Duodenal mucosa (tissue), 2 donors: ENCODE measurements at regions not wholly inside any gene's neighbourhood (a gene's known extent, or its start where the extent isn't known, plus 50 kb on each side); places are given as distances from the start of the nearest gene placed in this dataset.

ENCODE experiments used
- H3K27ac ChIP-seq: one replicate; pipeline ENCODE4 v1.7.0; 2013; ENCODE audit warnings: low read depth, low read length
- H3K27me3 ChIP-seq, 2 donors: one replicate each; pipeline ENCODE4 v1.7.0; 2013; ENCODE audit warnings: low read length in 2 of 2, control low read depth in 1 of 2; ENCODE audit not compliant: insufficient read depth in 2 of 2, control insufficient read depth in 1 of 2
- H3K36me3 ChIP-seq, 2 donors: one replicate each; pipeline ENCODE4 v1.7.0; 2013; ENCODE audit warnings: low read length in 2 of 2, control low read depth in 1 of 2; ENCODE audit not compliant: insufficient read depth in 2 of 2, control insufficient read depth in 1 of 2
- H3K4me1 ChIP-seq, 2 donors: one replicate each; pipeline ENCODE4 v1.7.0; 2013; ENCODE audit warnings: low read length in 2 of 2, control low read depth in 1 of 2; ENCODE audit not compliant: insufficient read depth in 2 of 2, control insufficient read depth in 1 of 2
- H3K4me3 ChIP-seq, 2 donors: one replicate each; pipeline ENCODE4 v1.7.0; 2013; ENCODE audit warnings: low read length in 2 of 2, low read depth in 1 of 2
- H3K9ac ChIP-seq, 2 donors: one replicate each; pipeline ENCODE4 v1.7.0; 2013; ENCODE audit warnings: low read length in 2 of 2, low read depth in 1 of 2
- H3K9me3 ChIP-seq, 2 donors: one replicate each; pipeline ENCODE4 v1.7.0; 2013; ENCODE audit warnings: low read length in 2 of 2, control low read depth in 1 of 2; ENCODE audit not compliant: control insufficient read depth in 1 of 2

- H3K36me3 ChIP-seq, result no peaks in the 10 kb centered on the region
- no peak overlapping the region for H3K27ac ChIP-seq
- H3K9me3 ChIP-seq, result peaks cover 4 to 5% of the 10 kb centered on the region in 2 donors
- H3K4me3 ChIP-seq, result no peak overlapping the region
- no peaks in the 10 kb centered on the region for H3K27me3 ChIP-seq
- no peaks in the 10 kb centered on the region for H3K4me1 ChIP-seq
- no peak overlapping the region for H3K9ac ChIP-seq
Measured at GRCh38 chr5:20445326-20445860, 457.4 kb upstream of the CDH18 start.

GRCh38 chr5:20434786-20435185, 446.8 kb upstream of the CDH18 start:
- Histone ChIP-seq H3K9ac (no peak overlapping the region), H3K4me3 (no peak overlapping the region), H3K4me1 (no peaks in the 10 kb centered on the region), H3K9me3 (peaks cover 2 to 7% of the 10 kb centered on the region in 2 donors), H3K36me3 (no peaks in the 10 kb centered on the region), H3K27me3 (no peaks in the 10 kb centered on the region), H3K27ac (no peak overlapping the region)

- Histone ChIP-seq H3K9me3 (peaks cover 4 to 5% of the 10 kb centered on the region in 2 donors), H3K27me3 (no peaks in the 10 kb centered on the region), H3K36me3 (no peaks in the 10 kb centered on the region), H3K9ac (no peak overlapping the region), H3K4me1 (no peaks in the 10 kb centered on the region), H3K4me3 (no peak overlapping the region), H3K27ac (no peak overlapping the region)
Measured at GRCh38 chr5:20420991-20421595, 433.1 kb upstream of the CDH18 start.
